GM21737 (cell line): ENCODE measurements at regions not wholly inside any gene's neighbourhood (a gene's known extent, or its start where the extent isn't known, plus 50 kb on each side); places are given as distances from the start of the nearest gene placed in this dataset.

ENCODE experiments used
- ATAC-seq: cut with Tn5 transposase; IDR thresholded peaks from one replicate; pipeline ENCODE4 v1.9.1; 2021; ENCODE audit warnings: mild to moderate bottlenecking, moderate library complexity; ENCODE audit not compliant: unreplicated experiment

GRCh38 chr2:147384659-147385058 is 460.2 kb upstream of the ACVR2A start:
- no peak for ATAC-seq

- no peak for ATAC-seq
Observed at GRCh38 chr2:147382322-147382948, 462.4 kb upstream of the ACVR2A start.

- ATAC-seq, result no peak
Observed at GRCh38 chr2:147378403-147378802, 466.4 kb upstream of the ACVR2A start.

GRCh38 chr2:147375073-147375472 is 469.8 kb upstream of the ACVR2A start:
- ATAC-seq, result no peak

GRCh38 chr2:147374423-147374811 is 470.4 kb upstream of the ACVR2A start:
- ATAC-seq, result no peak

- no peak for ATAC-seq
Observed at GRCh38 chr2:147373800-147374422, 470.9 kb upstream of the ACVR2A start.

GRCh38 chr2:147368306-147368705 is 476.5 kb upstream of the ACVR2A start:
- ATAC-seq, result no peak

- ATAC-seq, result no peak
Observed at GRCh38 chr2:147366279-147366678, 478.6 kb upstream of the ACVR2A start.

- no peak for ATAC-seq
Observed at GRCh38 chr2:147365622-147366021, 479.2 kb upstream of the ACVR2A start.

- ATAC-seq, result no peak
Observed at GRCh38 chr2:147364597-147364996, 480.2 kb upstream of the ACVR2A start.

GRCh38 chr2:147363181-147363580 is 481.6 kb upstream of the ACVR2A start:
- ATAC-seq, result no peak

GRCh38 chr2:147358375-147358774 is 486.5 kb upstream of the ACVR2A start:
- no peak for ATAC-seq

- no peak for ATAC-seq
Observed at GRCh38 chr2:147356157-147356556, 488.7 kb upstream of the ACVR2A start.

- no peak for ATAC-seq
Observed at GRCh38 chr2:147355706-147356105, 489.1 kb upstream of the ACVR2A start.

- no peak for ATAC-seq
Observed at GRCh38 chr2:147353072-147353381, 491.8 kb upstream of the ACVR2A start.

GRCh38 chr2:147352264-147353071 is 492.4 kb upstream of the ACVR2A start:
- no peak for ATAC-seq

GRCh38 chr2:147351784-147352183 is 493.0 kb upstream of the ACVR2A start:
- ATAC-seq, result no peak

GRCh38 chr2:147348931-147349555 is 495.8 kb upstream of the ACVR2A start:
- no peak for ATAC-seq

- ATAC-seq, result no peak
Observed at GRCh38 chr2:147346142-147346541, 498.7 kb upstream of the ACVR2A start.

- no peak for ATAC-seq
Observed at GRCh38 chr2:147345246-147345645, 499.6 kb upstream of the ACVR2A start.

- ATAC-seq, result no peak
Observed at GRCh38 chr2:147342329-147342728, 502.5 kb upstream of the ACVR2A start.
